Prostate gland (tissue), 2 donors: ENCODE measurements at regions not wholly inside any gene's neighbourhood (a gene's known extent, or its start where the extent isn't known, plus 50 kb on each side); places are given as distances from the start of the nearest gene placed in this dataset.

Experiments
- DNase-seq: peaks from one replicate; pipeline ENCODE4 v3.0.0-alpha.2; 2019; ENCODE audit warnings: low spot score
- H3K27ac ChIP-seq, 2 donors: fragments of 200-600 bp; sonication (generic); 2 replicates each; pipeline ENCODE4 v1.5.1; 2017 to 2019
- H3K27me3 ChIP-seq: fragments of 200-600 bp; sonication (generic); replicated peaks from 2 replicates; pipeline ENCODE4 v1.5.1; 2019; ENCODE audit not compliant: insufficient read depth
- H3K36me3 ChIP-seq, 2 donors: fragments of 200-600 bp; sonication (generic); 1 replicate in 1 of 2; 2 replicates in 1 of 2; pipeline versions ENCODE4 v1.5.1 to v1.8.1; 2017 to 2019
- H3K4me1 ChIP-seq: fragments of 200-600 bp; sonication (generic); replicated peaks from 2 replicates; pipeline ENCODE4 v1.5.1; 2019
- H3K4me3 ChIP-seq, 2 donors: fragments of 200-600 bp; sonication (generic); 2 replicates each; pipeline ENCODE4 v1.5.1; 2017 to 2019
- H3K9me3 ChIP-seq: fragments of 200-600 bp; sonication (generic); 2 replicates; pipeline ENCODE4 v1.5.1; 2017
- CTCF ChIP-seq, 4 experiments: fragments of 200-600 bp in 2 of 4; fragments of 450-650 bp in 2 of 4; sonication (generic) in 2 of 4; IDR thresholded peaks; 1 replicate in 3 of 4; 2 replicates in 1 of 4; pipeline ENCODE4 v1.5.1; 2016 to 2019; ENCODE audit warnings: antibody characterized with exemption in 4 of 4, mild to moderate bottlenecking in 2 of 4, moderate library complexity in 2 of 4
- POLR2A ChIP-seq: fragments of 450-650 bp; IDR thresholded peaks from one replicate; pipeline ENCODE4 v1.6.1; 2016; ENCODE audit warnings: antibody characterized with exemption, mild to moderate bottlenecking
- POLR2AphosphoS5 ChIP-seq: sonication (generic); formaldehyde crosslinking; IDR thresholded peaks from one replicate; pipeline ENCODE4 v1.6.1; 2017; ENCODE audit warnings: antibody characterized with exemption
- WGBS: methylation state at CpG from one replicate; pipeline ENCODE4 v1.1.5; 2018; 5-methylcytosine and 5-hydroxymethylcytosine counted together
- intact Hi-C: fragments of 100-400 bp; cut with DNase I; formaldehyde crosslinking; loops from one replicate; pipeline ENCODE4 v1.14.2; 2022

GRCh38 chr10:81674941-81675340 lies 200.1 kb upstream of the NRG3 start:
- no peak for TF ChIP-seq POLR2AphosphoS5
- no peak for TF ChIP-seq POLR2A
- no peak for TF ChIP-seq CTCF (IDR thresholded peaks at IDR 0.05)
- no peak overlapping the region for H3K4me3 ChIP-seq
- intact Hi-C loops: no loop called here
- no peaks in the 10 kb centered on the region for H3K36me3 ChIP-seq
- DNase-seq: no peak
- no peak overlapping the region for H3K27ac ChIP-seq
- H3K27me3 ChIP-seq: no peaks in the 10 kb centered on the region
- H3K4me1 ChIP-seq: no peaks in the 10 kb centered on the region
- H3K9me3 ChIP-seq: no peaks in the 10 kb centered on the region
- 72% methylated on average over 4 of the region's 4 CpGs for WGBS

GRCh38 chr10:81679291-81679690 lies 195.7 kb upstream of the NRG3 start:
- Histone ChIP-seq H3K36me3 (no peaks in the 10 kb centered on the region), H3K9me3 (no peaks in the 10 kb centered on the region), H3K4me1 (no peaks in the 10 kb centered on the region), H3K4me3 (no peak overlapping the region), H3K27me3 (no peaks in the 10 kb centered on the region), H3K27ac (no peak overlapping the region)
- 9% methylated on average over 1 of the region's 1 CpG for WGBS
- intact Hi-C loops: no loop called here
- TF ChIP-seq CTCF (IDR thresholded peaks at IDR 0.05) (no peak), POLR2AphosphoS5 (no peak), POLR2A (no peak)
- no peak for DNase-seq

- TF ChIP-seq CTCF (IDR thresholded peaks at IDR 0.05) (no peak), POLR2A (no peak), POLR2AphosphoS5 (no peak)
- no peak for DNase-seq
- Histone ChIP-seq H3K4me1 (no peaks in the 10 kb centered on the region), H3K36me3 (no peaks in the 10 kb centered on the region), H3K4me3 (no peak overlapping the region), H3K9me3 (no peaks in the 10 kb centered on the region), H3K27me3 (no peaks in the 10 kb centered on the region), H3K27ac (no peak overlapping the region)
- intact Hi-C loops: no loop called here
- 44% methylated on average over 1 of the region's 1 CpG for WGBS
Observed at GRCh38 chr10:81680359-81680758, 194.6 kb upstream of the NRG3 start.

GRCh38 chr10:81688459-81688858 lies 186.5 kb upstream of the NRG3 start:
- Histone ChIP-seq H3K4me1 (no peaks in the 10 kb centered on the region), H3K27ac (no peak overlapping the region), H3K4me3 (no peak overlapping the region), H3K27me3 (no peaks in the 10 kb centered on the region), H3K9me3 (no peaks in the 10 kb centered on the region), H3K36me3 (no peaks in the 10 kb centered on the region)
- TF ChIP-seq CTCF (IDR thresholded peaks at IDR 0.05): no peak
- TF ChIP-seq POLR2A: no peak
- no peak for TF ChIP-seq POLR2AphosphoS5
- intact Hi-C loops: no loop called here
- 97% methylated on average over 1 of the region's 1 CpG for WGBS
- no peak for DNase-seq

- no peak for DNase-seq
- Histone ChIP-seq H3K4me3 (no peak overlapping the region), H3K9me3 (no peaks in the 10 kb centered on the region), H3K36me3 (no peaks in the 10 kb centered on the region), H3K4me1 (no peaks in the 10 kb centered on the region), H3K27me3 (no peaks in the 10 kb centered on the region), H3K27ac (no peak overlapping the region)
- WGBS: 64% methylated on average over 9 of the region's 9 CpGs
- intact Hi-C loops: no loop called here
- TF ChIP-seq POLR2AphosphoS5 (no peak), CTCF (IDR thresholded peaks at IDR 0.05) (no peak), POLR2A (no peak)
Observed at GRCh38 chr10:81696609-81697388, 178.2 kb upstream of the NRG3 start.
